CD14-positive monocyte (primary cell): ENCODE measurements at regions not wholly inside any gene's neighbourhood (a gene's known extent, or its start where the extent isn't known, plus 50 kb on each side); places are given as distances from the start of the nearest gene placed in this dataset.

ENCODE experiments used
- DNase-seq, 3 donors: peaks; one replicate each; pipeline ENCODE4 v3.0.0-alpha.2; 2011 to 2022
- H2AFZ ChIP-seq: 2 replicates; pipeline ENCODE4 v1.6.0; 2012; ENCODE audit warnings: mild to moderate bottlenecking, low read depth, low read length, inconsistent platforms; ENCODE audit not compliant: insufficient read depth, poor library complexity, severe bottlenecking
- H3K27ac ChIP-seq, 2 donors: 1 replicate in 1 of 2; 2 replicates in 1 of 2; pipeline ENCODE4 v1.5.1; 2012 to 2013; ENCODE audit warnings: low read length in 2 of 2, control low read depth in 1 of 2, inconsistent platforms in 1 of 2, low read depth in 1 of 2, mild to moderate bottlenecking in 1 of 2
- H3K27me3 ChIP-seq, 2 donors: one replicate each; pipeline versions ENCODE4 v1.6.0 to v1.6.1; 2011 to 2013; ENCODE audit warnings: low read length in 2 of 2; ENCODE audit not compliant: control insufficient read depth in 2 of 2, insufficient read depth in 2 of 2
- H3K36me3 ChIP-seq, 2 donors: replicated peaks in 1 of 2; 1 replicate in 1 of 2; 2 replicates in 1 of 2; pipeline versions ENCODE4 v1.5.1 to v1.6.1; 2012 to 2013; ENCODE audit warnings: low read length in 2 of 2, control low read depth in 1 of 2, inconsistent platforms in 1 of 2, mild to moderate bottlenecking in 1 of 2; ENCODE audit not compliant: insufficient read depth in 2 of 2, control insufficient read depth in 1 of 2
- H3K4me1 ChIP-seq, 2 donors: 1 replicate in 1 of 2; 2 replicates in 1 of 2; pipeline versions ENCODE4 v1.5.1 to v1.6.1; 2012 to 2013; ENCODE audit warnings: low read length in 2 of 2, control low read depth in 1 of 2, inconsistent platforms in 1 of 2, mild to moderate bottlenecking in 1 of 2, moderate library complexity in 1 of 2; ENCODE audit not compliant: insufficient read depth in 2 of 2, control insufficient read depth in 1 of 2
- H3K4me2 ChIP-seq: replicated peaks from 2 replicates; pipeline ENCODE3; 2012; ENCODE audit warnings: low read length, moderate library complexity, mild to moderate bottlenecking; ENCODE audit not compliant: poor library complexity, severe bottlenecking; ENCODE audit errors: extremely low read depth
- H3K4me3 ChIP-seq, 3 experiments: fragments of 200-600 bp in 1 of 3; sonication (generic) in 1 of 3; replicated peaks in 1 of 3; 1 replicate in 2 of 3; 2 replicates in 1 of 3; pipeline ENCODE4 v1.5.1; 2011 to 2013; ENCODE audit warnings: low read length in 3 of 3, mild to moderate bottlenecking in 3 of 3, control low read depth in 2 of 3, low read depth in 2 of 3, inconsistent platforms in 1 of 3, moderate library complexity in 1 of 3
- H3K79me2 ChIP-seq: 2 replicates; pipeline ENCODE4 v1.6.0; 2012; ENCODE audit warnings: mild to moderate bottlenecking, control low read depth, inconsistent platforms, low read length, moderate library complexity; ENCODE audit not compliant: insufficient read depth
- H3K9ac ChIP-seq: 2 replicates; pipeline ENCODE4 v1.6.0; 2017; ENCODE audit warnings: low read length, mild to moderate bottlenecking; ENCODE audit not compliant: insufficient read depth, poor library complexity, severe bottlenecking
- H3K9me3 ChIP-seq, 2 donors: replicated peaks in 1 of 2; 1 replicate in 1 of 2; 2 replicates in 1 of 2; pipeline versions ENCODE4 v1.5.1 to v1.6.1; 2012 to 2013; ENCODE audit warnings: low read length in 2 of 2, control low read depth in 1 of 2; ENCODE audit not compliant: control insufficient read depth in 1 of 2, insufficient read depth in 1 of 2
- H4K20me1 ChIP-seq: 2 replicates; pipeline ENCODE4 v1.6.0; 2012; ENCODE audit warnings: mild to moderate bottlenecking, low read length, control low read depth, moderate library complexity; ENCODE audit not compliant: insufficient read depth
- H3K27ac Mint-ChIP-seq, 7 donors: one replicate each; pipeline ENCODE4 v1.8.0; 2020; ENCODE audit warnings: mild to moderate bottlenecking in 7 of 7, mixed read lengths in 7 of 7, moderate library complexity in 6 of 7, inconsistent platforms in 2 of 7
- H3K27me3 Mint-ChIP-seq, 3 donors: one replicate each; pipeline ENCODE4 v1.8.0; 2021 to 2022; ENCODE audit warnings: low read depth in 3 of 3, mild to moderate bottlenecking in 3 of 3, mixed read lengths in 3 of 3, moderate library complexity in 3 of 3, inconsistent platforms in 1 of 3
- H3K36me3 Mint-ChIP-seq, 2 donors: one replicate each; pipeline ENCODE4 v1.8.0; 2020; ENCODE audit warnings: mixed read lengths in 2 of 2, inconsistent platforms in 1 of 2, mild to moderate bottlenecking in 1 of 2
- H3K4me1 Mint-ChIP-seq: one replicate; pipeline ENCODE4 v1.8.0; 2020; ENCODE audit warnings: mild to moderate bottlenecking, mixed read lengths
- H3K4me3 Mint-ChIP-seq, 2 donors: one replicate each; pipeline ENCODE4 v1.8.0; 2020; ENCODE audit warnings: mild to moderate bottlenecking in 2 of 2, mixed read lengths in 2 of 2, moderate library complexity in 1 of 2
- H3K9me3 Mint-ChIP-seq, 7 donors: one replicate each; pipeline ENCODE4 v1.8.0; 2020 to 2022; ENCODE audit warnings: mixed read lengths in 7 of 7, mild to moderate bottlenecking in 6 of 7, moderate library complexity in 6 of 7, inconsistent platforms in 2 of 7
- WGBS: methylation state at CpG from one replicate; pipeline ENCODE4 v1.1.5; 2013; ENCODE audit warnings: missing lambda C conversion rate; ENCODE audit not compliant: insufficient coverage; 5-methylcytosine and 5-hydroxymethylcytosine counted together
- intact Hi-C, 2 donors: fragments of 100-400 bp; cut with micrococcal nuclease; formaldehyde crosslinking; loops; one replicate each; pipeline versions ENCODE4 v1.15.0 to v1.15.1; 2023
- TF ChIP-seq, protein P1 (sequence below): fragments of 200-600 bp; IDR thresholded peaks from one replicate; pipeline ENCODE4 v1.8.0; 2022; ENCODE audit warnings: antibody characterized with exemption, mild to moderate bottlenecking

- no peak overlapping the region for H2AFZ ChIP-seq
- no peaks in the 10 kb centered on the region for H3K9me3 ChIP-seq
- H4K20me1 ChIP-seq, result no peaks in the 10 kb centered on the region
- H3K9ac ChIP-seq, result no peak overlapping the region
- peaks cover 0 to 15% (median 3%) of the 10 kb centered on the region in 7 donors for H3K9me3 Mint-ChIP-seq
- H3K27ac Mint-ChIP-seq, result no peak overlapping the region
- WGBS, result 68% methylated on average over 5 of the region's 13 CpGs
- intact Hi-C loops, result no loop called here
- no peaks in the 10 kb centered on the region for H3K27me3 ChIP-seq
- H3K36me3 Mint-ChIP-seq, result no peaks in the 10 kb centered on the region
- no peak for DNase-seq
- H3K27me3 Mint-ChIP-seq, result peaks cover 2 to 6% (median 3%) of the 10 kb centered on the region in 3 donors
- H3K4me1 Mint-ChIP-seq, result no peaks in the 10 kb centered on the region
- TF ChIP-seq, protein P1, sequence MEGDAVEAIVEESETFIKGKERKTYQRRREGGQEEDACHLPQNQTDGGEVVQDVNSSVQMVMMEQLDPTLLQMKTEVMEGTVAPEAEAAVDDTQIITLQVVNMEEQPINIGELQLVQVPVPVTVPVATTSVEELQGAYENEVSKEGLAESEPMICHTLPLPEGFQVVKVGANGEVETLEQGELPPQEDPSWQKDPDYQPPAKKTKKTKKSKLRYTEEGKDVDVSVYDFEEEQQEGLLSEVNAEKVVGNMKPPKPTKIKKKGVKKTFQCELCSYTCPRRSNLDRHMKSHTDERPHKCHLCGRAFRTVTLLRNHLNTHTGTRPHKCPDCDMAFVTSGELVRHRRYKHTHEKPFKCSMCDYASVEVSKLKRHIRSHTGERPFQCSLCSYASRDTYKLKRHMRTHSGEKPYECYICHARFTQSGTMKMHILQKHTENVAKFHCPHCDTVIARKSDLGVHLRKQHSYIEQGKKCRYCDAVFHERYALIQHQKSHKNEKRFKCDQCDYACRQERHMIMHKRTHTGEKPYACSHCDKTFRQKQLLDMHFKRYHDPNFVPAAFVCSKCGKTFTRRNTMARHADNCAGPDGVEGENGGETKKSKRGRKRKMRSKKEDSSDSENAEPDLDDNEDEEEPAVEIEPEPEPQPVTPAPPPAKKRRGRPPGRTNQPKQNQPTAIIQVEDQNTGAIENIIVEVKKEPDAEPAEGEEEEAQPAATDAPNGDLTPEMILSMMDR, result no peak
- H3K36me3 ChIP-seq, result no peaks in the 10 kb centered on the region
- no peak overlapping the region for H3K4me3 ChIP-seq
- no peaks in the 10 kb centered on the region for H3K4me1 ChIP-seq
- H3K4me3 Mint-ChIP-seq, result no peak overlapping the region
- H3K4me2 ChIP-seq, result no peak overlapping the region
- H3K27ac ChIP-seq, result no peak overlapping the region
- no peaks in the 10 kb centered on the region for H3K79me2 ChIP-seq
Measured at GRCh38 chr21:32143241-32143939, 135.5 kb downstream of the MIS18A start.

- Histone ChIP-seq H3K4me2 (no peak overlapping the region), H3K79me2 (no peaks in the 10 kb centered on the region), H2AFZ (no peak overlapping the region), H3K9me3 (peaks cover 0 to 11% of the 10 kb centered on the region in 2 donors), H3K27me3 (no peaks in the 10 kb centered on the region), H3K9ac (no peak overlapping the region), H3K27ac (no peak overlapping the region), H4K20me1 (no peaks in the 10 kb centered on the region), H3K4me3 (no peak overlapping the region), H3K36me3 (no peaks in the 10 kb centered on the region), H3K4me1 (no peaks in the 10 kb centered on the region)
- no peaks in the 10 kb centered on the region for H3K36me3 Mint-ChIP-seq
- H3K4me1 Mint-ChIP-seq, result no peaks in the 10 kb centered on the region
- intact Hi-C loops, result no loop called here
- TF ChIP-seq, protein P1, result no peak
- peaks cover 0 to 6% (median 3%) of the 10 kb centered on the region in 3 donors for H3K27me3 Mint-ChIP-seq
- H3K27ac Mint-ChIP-seq, result no peak overlapping the region
- peaks cover 0 to 10% (median 7%) of the 10 kb centered on the region in 7 donors for H3K9me3 Mint-ChIP-seq
- no peak overlapping the region for H3K4me3 Mint-ChIP-seq
- DNase-seq, result no peak
- WGBS, result 100% methylated on average over 1 of the region's 3 CpGs
Measured at GRCh38 chr21:32141318-32141633, 137.6 kb downstream of the MIS18A start.
